Keratinocyte (primary cell): ENCODE measurements at regions not wholly inside any gene's neighbourhood (a gene's known extent, or its start where the extent isn't known, plus 50 kb on each side); places are given as distances from the start of the nearest gene placed in this dataset.

Source experiments
- DNase-seq: peaks from one replicate; pipeline ENCODE4 v3.0.0-alpha.2; 2011; ENCODE audit warnings: low read depth, missing footprints, low spot score
- FAIRE-seq: peaks from 2 replicates; lab custom pipeline; 2011; peaks lifted over from hg19 to GRCh38; lab: Jason Lieb, UNC
- H2AFZ ChIP-seq: 2 replicates; pipeline ENCODE4 v1.6.0; 2012; ENCODE audit warnings: low read length, control low read depth, inconsistent platforms; ENCODE audit not compliant: control insufficient read depth
- H3K27ac ChIP-seq: 2 replicates; pipeline ENCODE4 v1.5.1; 2011; ENCODE audit warnings: low read length; ENCODE audit not compliant: control insufficient read depth, insufficient read depth
- H3K27me3 ChIP-seq: 3 replicates; pipeline ENCODE4 v1.6.0; 2011; ENCODE audit warnings: low read length; ENCODE audit not compliant: control insufficient read depth, insufficient read depth; ENCODE audit errors: extremely low read depth
- H3K36me3 ChIP-seq, 2 experiments: 2 replicates in 1 of 2; 3 replicates in 1 of 2; pipeline ENCODE4 v1.5.1; 2011; ENCODE audit warnings: low read length in 2 of 2, mild to moderate bottlenecking in 1 of 2; ENCODE audit not compliant: control insufficient read depth in 2 of 2, insufficient read depth in 2 of 2; ENCODE audit errors: extremely low read depth in 1 of 2
- H3K4me1 ChIP-seq: 3 replicates; pipeline ENCODE4 v1.5.1; 2011; ENCODE audit warnings: low read length; ENCODE audit not compliant: control insufficient read depth, insufficient read depth; ENCODE audit errors: extremely low read depth
- H3K4me2 ChIP-seq: 3 replicates; pipeline ENCODE4 v1.6.0; 2011; ENCODE audit warnings: low read depth, low read length; ENCODE audit not compliant: control insufficient read depth, insufficient read depth; ENCODE audit errors: extremely low read depth
- H3K4me3 ChIP-seq, 3 experiments: fragments of 200-600 bp in 1 of 3; sonication (generic) in 1 of 3; 2 replicates in 2 of 3; 3 replicates in 1 of 3; pipeline ENCODE4 v1.5.1; 2011 to 2016; ENCODE audit warnings: low read length in 3 of 3, mild to moderate bottlenecking in 3 of 3, control low read depth in 2 of 3, inconsistent platforms in 1 of 3, low read depth in 1 of 3, mixed read lengths in 1 of 3, mixed run types in 1 of 3, moderate library complexity in 1 of 3; ENCODE audit not compliant: control insufficient read depth in 2 of 3, insufficient read depth in 2 of 3; ENCODE audit errors: extremely low read depth in 1 of 3
- H3K79me2 ChIP-seq: 2 replicates; pipeline ENCODE4 v1.6.0; 2012; ENCODE audit warnings: low read length; ENCODE audit not compliant: control insufficient read depth, insufficient read depth
- H3K9ac ChIP-seq: 3 replicates; pipeline ENCODE4 v1.6.0; 2011; ENCODE audit warnings: low read length; ENCODE audit not compliant: control insufficient read depth, insufficient read depth; ENCODE audit errors: extremely low read depth
- H3K9me1 ChIP-seq: 3 replicates; pipeline ENCODE4 v1.6.0; 2011; ENCODE audit warnings: low read length; ENCODE audit not compliant: control insufficient read depth, insufficient read depth; ENCODE audit errors: extremely low read depth
- H3K9me3 ChIP-seq: 2 replicates; pipeline ENCODE4 v1.5.1; 2012; ENCODE audit warnings: low read depth, low read length; ENCODE audit not compliant: control insufficient read depth
- H4K20me1 ChIP-seq: 3 replicates; pipeline ENCODE4 v1.6.0; 2011; ENCODE audit warnings: low read length; ENCODE audit not compliant: control insufficient read depth, insufficient read depth; ENCODE audit errors: extremely low read depth
- EZH2 ChIP-seq: IDR thresholded peaks from one replicate; pipeline ENCODE4 v1.6.1; 2012; ENCODE audit warnings: inconsistent platforms, mild to moderate bottlenecking, low read length, moderate library complexity
- dilution Hi-C: fragments of 300-500 bp; cut with MboI; formaldehyde crosslinking; loops from one replicate; pipeline ENCODE4 v1.7.0; 2020; ENCODE audit warnings: low sequenced_read_pairs; ENCODE audit not compliant: extremely low pct_ligation_motif_present
- TF ChIP-seq, protein P1 (sequence below), 3 experiments: IDR thresholded peaks in 1 of 3; conservative IDR thresholded peaks in 1 of 3; optimal IDR thresholded peaks in 1 of 3; 2 replicates in 2 of 3; 3 replicates in 1 of 3; pipeline versions ENCODE3 to v1.5.1; 2011; ENCODE audit warnings: low read length in 3 of 3, mild to moderate bottlenecking in 3 of 3, moderate library complexity in 2 of 3, control low read depth in 1 of 3, inconsistent platforms in 1 of 3; ENCODE audit not compliant: insufficient read depth in 2 of 3; ENCODE audit errors: extremely low read depth in 1 of 3

DNA sequence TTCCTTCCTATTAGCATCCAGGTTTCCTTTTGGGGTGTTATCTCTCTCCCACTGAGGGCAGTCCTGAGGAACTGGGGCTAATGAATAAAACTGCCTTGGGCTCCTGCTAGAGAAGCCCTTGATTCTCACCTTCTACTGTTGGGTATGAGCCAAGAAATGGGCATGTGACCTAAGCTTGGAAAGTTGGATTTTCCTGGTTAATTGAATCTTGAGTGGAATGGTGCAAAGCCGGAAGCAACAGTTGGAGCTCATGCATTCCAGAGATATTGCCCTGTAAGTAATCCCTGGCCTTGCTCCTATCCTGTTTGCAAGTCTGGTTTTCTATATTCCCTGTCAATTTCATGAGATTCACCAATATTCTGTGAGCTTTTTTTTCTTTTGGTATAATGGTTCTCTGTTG lies 158.5 kb upstream of the ELL2 start:
- no peak overlapping the region for H3K4me3 ChIP-seq
- no peak for TF ChIP-seq EZH2
- TF ChIP-seq, protein P1, sequence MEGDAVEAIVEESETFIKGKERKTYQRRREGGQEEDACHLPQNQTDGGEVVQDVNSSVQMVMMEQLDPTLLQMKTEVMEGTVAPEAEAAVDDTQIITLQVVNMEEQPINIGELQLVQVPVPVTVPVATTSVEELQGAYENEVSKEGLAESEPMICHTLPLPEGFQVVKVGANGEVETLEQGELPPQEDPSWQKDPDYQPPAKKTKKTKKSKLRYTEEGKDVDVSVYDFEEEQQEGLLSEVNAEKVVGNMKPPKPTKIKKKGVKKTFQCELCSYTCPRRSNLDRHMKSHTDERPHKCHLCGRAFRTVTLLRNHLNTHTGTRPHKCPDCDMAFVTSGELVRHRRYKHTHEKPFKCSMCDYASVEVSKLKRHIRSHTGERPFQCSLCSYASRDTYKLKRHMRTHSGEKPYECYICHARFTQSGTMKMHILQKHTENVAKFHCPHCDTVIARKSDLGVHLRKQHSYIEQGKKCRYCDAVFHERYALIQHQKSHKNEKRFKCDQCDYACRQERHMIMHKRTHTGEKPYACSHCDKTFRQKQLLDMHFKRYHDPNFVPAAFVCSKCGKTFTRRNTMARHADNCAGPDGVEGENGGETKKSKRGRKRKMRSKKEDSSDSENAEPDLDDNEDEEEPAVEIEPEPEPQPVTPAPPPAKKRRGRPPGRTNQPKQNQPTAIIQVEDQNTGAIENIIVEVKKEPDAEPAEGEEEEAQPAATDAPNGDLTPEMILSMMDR (optimal IDR thresholded peaks at IDR 0.05 in 1 of 3, IDR thresholded peaks at IDR 0.05 in 1 of 3, conservative IDR thresholded peaks at IDR 0.05 in 1 of 3; ENCODE audit: extremely low read depth in 1 of 3, insufficient read depth in 2 of 3, low read length in 3 of 3): no peak
- FAIRE-seq (peak; percentile 26), DNase-seq (no peak)
- no peaks in the 10 kb centered on the region for H3K9me3 ChIP-seq
- H3K36me3 ChIP-seq: no peaks in the 10 kb centered on the region
- no peaks in the 10 kb centered on the region for H3K79me2 ChIP-seq
- H3K4me1 ChIP-seq: peaks cover 49% of the 10 kb centered on the region
- no peak overlapping the region for H3K27ac ChIP-seq
- H3K4me2 ChIP-seq: no peak overlapping the region
- no peaks in the 10 kb centered on the region for H4K20me1 ChIP-seq
- H3K9ac ChIP-seq: no peak overlapping the region
- no peaks in the 10 kb centered on the region for H3K27me3 ChIP-seq
- dilution Hi-C loops: no loop called here
- peak overlapping the region; percentile 17 for H2AFZ ChIP-seq
- no peaks in the 10 kb centered on the region for H3K9me1 ChIP-seq

DNA sequence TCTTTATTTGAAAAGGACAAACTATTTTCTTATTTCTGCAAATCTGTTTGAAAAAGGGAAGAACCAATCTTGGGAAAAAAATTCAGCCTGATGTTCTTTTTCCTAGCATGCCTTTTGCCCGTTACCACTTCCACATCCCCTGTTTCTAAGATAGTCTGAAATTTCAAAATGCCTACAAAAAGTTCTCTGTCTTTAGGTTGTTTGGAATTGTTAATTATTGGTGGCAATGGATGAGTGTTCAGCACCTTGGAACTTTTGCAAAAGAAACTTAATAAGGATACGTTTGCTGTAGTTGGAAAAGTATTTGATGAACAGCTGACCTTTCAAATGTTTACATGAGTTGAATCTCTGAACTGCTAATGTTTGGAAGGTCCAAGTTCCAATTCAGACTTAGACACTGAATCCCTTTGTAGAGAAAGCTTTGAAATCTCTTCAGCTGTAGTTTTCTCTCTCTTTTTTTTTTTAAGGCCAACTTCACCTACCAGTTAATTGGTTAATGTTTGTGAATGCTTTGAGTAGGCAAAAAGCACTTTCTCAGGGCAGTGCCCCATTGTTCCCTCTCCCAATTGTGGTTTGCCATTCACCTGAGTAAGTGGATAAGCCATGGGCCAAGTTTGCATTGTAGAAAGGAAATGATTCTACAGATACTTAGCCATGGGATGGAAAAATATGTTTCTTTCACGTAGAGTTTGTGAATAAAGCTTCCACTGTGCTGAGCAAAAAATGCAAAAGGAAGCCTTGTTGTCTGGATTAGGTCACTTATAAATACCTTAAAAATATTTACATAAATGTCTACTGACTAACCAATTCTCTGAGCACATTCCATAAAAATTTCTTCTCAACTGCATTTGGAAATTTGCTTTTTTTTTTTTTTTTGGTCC lies 156.4 kb upstream of the ELL2 start:
- DNase-seq (no peak), FAIRE-seq (peak; percentile 90)
- Histone ChIP-seq H3K4me3 (no peak overlapping the region), H3K9me1 (no peaks in the 10 kb centered on the region), H4K20me1 (no peaks in the 10 kb centered on the region), H3K4me2 (no peak overlapping the region), H3K9me3 (no peaks in the 10 kb centered on the region), H3K27ac (no peak overlapping the region), H3K9ac (no peak overlapping the region), H2AFZ (peak overlapping the region; percentile 55), H3K36me3 (no peaks in the 10 kb centered on the region), H3K27me3 (no peaks in the 10 kb centered on the region), H3K79me2 (no peaks in the 10 kb centered on the region), H3K4me1 (peaks cover 52% of the 10 kb centered on the region)
- TF ChIP-seq EZH2: no peak
- TF ChIP-seq, protein P1 (optimal IDR thresholded peaks at IDR 0.05 in 1 of 3, IDR thresholded peaks at IDR 0.05 in 1 of 3, conservative IDR thresholded peaks at IDR 0.05 in 1 of 3; ENCODE audit: extremely low read depth in 1 of 3, insufficient read depth in 2 of 3, low read length in 3 of 3): no peak
- dilution Hi-C loops: no loop called here
